ENCODE measurements at regions not wholly inside any gene's neighbourhood (a gene's known extent, or its start where the extent isn't known, plus 50 kb on each side); places are given as distances from the start of the nearest gene placed in this dataset.

- no peak for TF ChIP-seq CTCF (IDR thresholded peaks at IDR 0.05)
- TF ChIP-seq POLR2A (IDR thresholded peaks at IDR 0.05): no peak
Observed at GRCh38 chr9:14372437-14373335, 58.7 kb upstream of the NFIB start.
